Small intestine (tissue), 7 donors: ENCODE measurements at regions not wholly inside any gene's neighbourhood (a gene's known extent, or its start where the extent isn't known, plus 50 kb on each side); places are given as distances from the start of the nearest gene placed in this dataset.
"Not testable (repeated sequence)": the region's sequence is repeated elsewhere in the genome, so short reads cannot be mapped to it uniquely, and the experiment has no call there.

ENCODE experiments used
- DNase-seq, 2 donors: peaks; one replicate each; pipeline versions ENCODE4 v3.0.0 to v3.0.0-alpha.2; 2013
- FAIRE-seq: peaks from 2 replicates; lab custom pipeline; 2012; peaks lifted over from hg19 to GRCh38; lab: Jason Lieb, UNC
- H3K27ac ChIP-seq, 3 donors: one replicate each; pipeline ENCODE4 v1.5.1; 2013; ENCODE audit warnings: low read length in 2 of 3, mild to moderate bottlenecking in 2 of 3, control low read depth in 1 of 3, inconsistent platforms in 1 of 3, low read depth in 1 of 3, moderate library complexity in 1 of 3
- H3K27me3 ChIP-seq, 3 donors: one replicate each; pipeline ENCODE4 v1.6.1; 2013; ENCODE audit warnings: low read length in 3 of 3, inconsistent platforms in 1 of 3; ENCODE audit not compliant: control insufficient read depth in 3 of 3, insufficient read depth in 3 of 3
- H3K36me3 ChIP-seq, 3 donors: one replicate each; pipeline ENCODE4 v1.6.1; 2013; ENCODE audit warnings: low read length in 3 of 3, inconsistent platforms in 1 of 3, low read depth in 1 of 3, mild to moderate bottlenecking in 1 of 3, moderate library complexity in 1 of 3; ENCODE audit not compliant: control insufficient read depth in 3 of 3, insufficient read depth in 2 of 3
- H3K4me1 ChIP-seq, 3 donors: one replicate each; pipeline ENCODE4 v1.6.1; 2013; ENCODE audit warnings: low read length in 2 of 3, inconsistent platforms in 1 of 3, low read depth in 1 of 3, mild to moderate bottlenecking in 1 of 3, moderate library complexity in 1 of 3; ENCODE audit not compliant: control insufficient read depth in 3 of 3, insufficient read depth in 2 of 3
- H3K4me3 ChIP-seq, 3 donors: one replicate each; pipeline ENCODE4 v1.5.1; 2013; ENCODE audit warnings: low read length in 3 of 3, control low read depth in 1 of 3, inconsistent platforms in 1 of 3, low read depth in 1 of 3, mild to moderate bottlenecking in 1 of 3, moderate library complexity in 1 of 3
- H3K9me3 ChIP-seq, 2 donors: one replicate each; pipeline ENCODE4 v1.6.1; 2013; ENCODE audit warnings: low read depth in 1 of 2, low read length in 1 of 2; ENCODE audit not compliant: control insufficient read depth in 2 of 2, insufficient read depth in 1 of 2
- WGBS, 3 donors: extraction: QIAGEN DNeasy Blood & Tissue Kit; methylation state at CpG; one replicate each; pipeline ENCODE4 v1.1.7; 2013; 5-methylcytosine and 5-hydroxymethylcytosine counted together
- donor health status: healthy with polysubstance abuse.
- donor health status: control.
- donor health status: control.
- donor health status: Bipolar disorder and iron deficiency.
- donor health status: healthy.

- FAIRE-seq, result no peak
Measured at GRCh38 chr6:67449602-67450001, 1185.5 kb upstream of the ADGRB3 start.

GRCh38 chr6:67433124-67433523, 1202.0 kb upstream of the ADGRB3 start:
- peaks cover 0 to 6% of the 10 kb centered on the region in 2 donors for H3K9me3 ChIP-seq
- 67 to 95% (median 82%) methylated on average over 2 of the region's 2 CpGs for WGBS, 3 donors
- H3K27ac ChIP-seq, result no peak overlapping the region
- H3K27me3 ChIP-seq, result no peaks in the 10 kb centered on the region
- no peak overlapping the region for H3K4me3 ChIP-seq
- H3K36me3 ChIP-seq, result no peaks in the 10 kb centered on the region
- DNase-seq, result no peak
- no peaks in the 10 kb centered on the region for H3K4me1 ChIP-seq
- FAIRE-seq, result no peak

More at GRCh38 chr6:67449602-67450001, 1185.5 kb upstream of the ADGRB3 start:
- Histone ChIP-seq H3K36me3 (no peaks in the 10 kb centered on the region), H3K9me3 (no peaks in the 10 kb centered on the region), H3K27ac (no peak overlapping the region), H3K4me1 (no peaks in the 10 kb centered on the region), H3K4me3 (no peak overlapping the region), H3K27me3 (no peaks in the 10 kb centered on the region)
- no peak for DNase-seq
- 66 to 81% (median 76%) methylated on average over 4 of the region's 4 CpGs for WGBS, 3 donors

GRCh38 chr6:67431076-67431475, 1204.0 kb upstream of the ADGRB3 start:
- Histone ChIP-seq H3K4me1 (no peaks in the 10 kb centered on the region), H3K27me3 (no peaks in the 10 kb centered on the region), H3K27ac (no peak overlapping the region), H3K36me3 (no peaks in the 10 kb centered on the region), H3K4me3 (no peak overlapping the region), H3K9me3 (peaks cover 0 to 7% of the 10 kb centered on the region in 2 donors)
- WGBS, 3 donors, result 52 to 57% (median 54%) methylated on average over 6 of the region's 6 CpGs
- FAIRE-seq (no peak), DNase-seq (no peak)

GRCh38 chr6:67426686-67427085, 1208.4 kb upstream of the ADGRB3 start:
- 86 to 90% (median 87%) methylated on average over 4 of the region's 4 CpGs for WGBS, 3 donors
- not testable (repeated sequence) for H3K27me3 ChIP-seq, H3K4me3 ChIP-seq, H3K27ac ChIP-seq, H3K4me1 ChIP-seq, DNase-seq, FAIRE-seq, H3K36me3 ChIP-seq
- H3K9me3 ChIP-seq, result peaks cover 0 to 10% of the 10 kb centered on the region in 2 donors

GRCh38 chr6:67412035-67412434, 1223.0 kb upstream of the ADGRB3 start:
- Histone ChIP-seq H3K27me3 (no peaks in the 10 kb centered on the region), H3K4me3 (no peak overlapping the region), H3K36me3 (no peaks in the 10 kb centered on the region), H3K9me3 (no peaks in the 10 kb centered on the region), H3K4me1 (no peaks in the 10 kb centered on the region), H3K27ac (no peak overlapping the region)
- FAIRE-seq, result no peak
- 40 to 68% (median 48%) methylated on average over 3 of the region's 3 CpGs for WGBS, 3 donors
- DNase-seq, result no peak

GRCh38 chr6:67411036-67411435, 1224.0 kb upstream of the ADGRB3 start:
- no peaks in the 10 kb centered on the region for H3K36me3 ChIP-seq
- FAIRE-seq (no peak), DNase-seq (no peak)
- no peaks in the 10 kb centered on the region for H3K27me3 ChIP-seq
- WGBS, 3 donors, result 20 to 37% (median 26%) methylated on average over 1 of the region's 1 CpG
- H3K9me3 ChIP-seq, result no peaks in the 10 kb centered on the region
- no peaks in the 10 kb centered on the region for H3K4me1 ChIP-seq
- H3K27ac ChIP-seq, result no peak overlapping the region
- H3K4me3 ChIP-seq, result no peak overlapping the region

- Histone ChIP-seq H3K9me3 (peaks cover 0 to 6% of the 10 kb centered on the region in 2 donors), H3K4me3 (no peak overlapping the region), H3K27ac (no peak overlapping the region), H3K27me3 (no peaks in the 10 kb centered on the region), H3K4me1 (no peaks in the 10 kb centered on the region), H3K36me3 (no peaks in the 10 kb centered on the region)
- WGBS, 3 donors, result 24 to 43% (median 27%) methylated on average over 2 of the region's 2 CpGs
- DNase-seq (no peak), FAIRE-seq (no peak)
Measured at GRCh38 chr6:67394254-67394653, 1240.8 kb upstream of the ADGRB3 start.

- Histone ChIP-seq H3K27me3 (no peaks in the 10 kb centered on the region), H3K4me3 (no peak overlapping the region), H3K27ac (no peak overlapping the region), H3K36me3 (no peaks in the 10 kb centered on the region), H3K4me1 (no peaks in the 10 kb centered on the region), H3K9me3 (peaks cover 0 to 6% of the 10 kb centered on the region in 2 donors)
- FAIRE-seq, result no peak
- no peak for DNase-seq
- WGBS, 3 donors, result 65 to 76% (median 74%) methylated on average over 1 of the region's 1 CpG
Measured at GRCh38 chr6:67393356-67393755, 1241.7 kb upstream of the ADGRB3 start.

GRCh38 chr6:67391955-67392354, 1243.1 kb upstream of the ADGRB3 start:
- FAIRE-seq, result no peak
- H3K9me3 ChIP-seq, result peaks cover 0 to 6% of the 10 kb centered on the region in 2 donors
- DNase-seq, result no peak
- H3K4me1 ChIP-seq, result no peaks in the 10 kb centered on the region
- no peak overlapping the region for H3K27ac ChIP-seq
- H3K27me3 ChIP-seq, result no peaks in the 10 kb centered on the region
- H3K4me3 ChIP-seq, result no peak overlapping the region
- no peaks in the 10 kb centered on the region for H3K36me3 ChIP-seq
- 6 to 35% (median 13%) methylated on average over 2 of the region's 2 CpGs for WGBS, 3 donors
